ENCODE measurements at regions not wholly inside any gene's neighbourhood (a gene's known extent, or its start where the extent isn't known, plus 50 kb on each side); places are given as distances from the start of the nearest gene placed in this dataset.

- TF ChIP-seq EZH2phosphoT487 (IDR thresholded peaks at IDR 0.05; ENCODE audit: borderline replicate concordance, low read depth) (no peak), NFIC (IDR thresholded peaks at IDR 0.05; ENCODE audit: borderline replicate concordance) (no peak), CTCF (IDR thresholded peaks at IDR 0.05) (no peak), REST (IDR thresholded peaks at IDR 0.05; ENCODE audit: low read depth, low read length) (no peak)
Observed at GRCh38 chr6:115753446-115753845, 307.2 kb downstream of the FRK start.

All from SK-N-SH (cell line).